ENCODE measurements at regions not wholly inside any gene's neighbourhood (a gene's known extent, or its start where the extent isn't known, plus 50 kb on each side); places are given as distances from the start of the nearest gene placed in this dataset.

DNA sequence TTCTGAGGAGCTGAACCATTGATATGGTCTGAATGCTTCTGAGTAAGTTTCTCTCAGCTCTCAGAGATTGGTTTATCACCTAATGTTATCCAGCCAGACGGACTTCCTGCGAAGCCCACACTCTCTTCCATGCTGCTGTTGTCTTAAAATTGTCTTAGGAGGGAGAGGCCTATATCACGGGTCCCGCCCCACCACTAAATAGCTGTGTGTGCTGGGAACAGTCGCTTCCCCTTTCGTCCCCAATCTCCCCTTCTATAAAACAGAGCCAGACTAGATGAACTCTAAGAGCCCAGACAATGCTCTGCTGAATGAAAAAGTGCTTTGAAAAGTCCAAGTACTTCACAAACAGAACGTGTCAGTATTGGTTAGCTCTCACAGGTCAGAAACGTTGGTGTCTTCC, 81.4 kb upstream of the AKIP1 start:
- TF ChIP-seq, protein P1, sequence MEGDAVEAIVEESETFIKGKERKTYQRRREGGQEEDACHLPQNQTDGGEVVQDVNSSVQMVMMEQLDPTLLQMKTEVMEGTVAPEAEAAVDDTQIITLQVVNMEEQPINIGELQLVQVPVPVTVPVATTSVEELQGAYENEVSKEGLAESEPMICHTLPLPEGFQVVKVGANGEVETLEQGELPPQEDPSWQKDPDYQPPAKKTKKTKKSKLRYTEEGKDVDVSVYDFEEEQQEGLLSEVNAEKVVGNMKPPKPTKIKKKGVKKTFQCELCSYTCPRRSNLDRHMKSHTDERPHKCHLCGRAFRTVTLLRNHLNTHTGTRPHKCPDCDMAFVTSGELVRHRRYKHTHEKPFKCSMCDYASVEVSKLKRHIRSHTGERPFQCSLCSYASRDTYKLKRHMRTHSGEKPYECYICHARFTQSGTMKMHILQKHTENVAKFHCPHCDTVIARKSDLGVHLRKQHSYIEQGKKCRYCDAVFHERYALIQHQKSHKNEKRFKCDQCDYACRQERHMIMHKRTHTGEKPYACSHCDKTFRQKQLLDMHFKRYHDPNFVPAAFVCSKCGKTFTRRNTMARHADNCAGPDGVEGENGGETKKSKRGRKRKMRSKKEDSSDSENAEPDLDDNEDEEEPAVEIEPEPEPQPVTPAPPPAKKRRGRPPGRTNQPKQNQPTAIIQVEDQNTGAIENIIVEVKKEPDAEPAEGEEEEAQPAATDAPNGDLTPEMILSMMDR (IDR thresholded peaks at IDR 0.05; ENCODE audit: insufficient read depth, low read length) = no peak
- TF ChIP-seq GABPA (IDR thresholded peaks at IDR 0.05; ENCODE audit: low read depth) (no peak), REST (IDR thresholded peaks at IDR 0.05; ENCODE audit: insufficient replicate concordance, low read depth) (no peak)

Data from HL-60 (cell line).